ENCODE measurements at regions not wholly inside any gene's neighbourhood (a gene's known extent, or its start where the extent isn't known, plus 50 kb on each side); places are given as distances from the start of the nearest gene placed in this dataset.
"Not testable (repeated sequence)": the region's sequence is repeated elsewhere in the genome, so short reads cannot be mapped to it uniquely, and the experiment has no call there.

DNA sequence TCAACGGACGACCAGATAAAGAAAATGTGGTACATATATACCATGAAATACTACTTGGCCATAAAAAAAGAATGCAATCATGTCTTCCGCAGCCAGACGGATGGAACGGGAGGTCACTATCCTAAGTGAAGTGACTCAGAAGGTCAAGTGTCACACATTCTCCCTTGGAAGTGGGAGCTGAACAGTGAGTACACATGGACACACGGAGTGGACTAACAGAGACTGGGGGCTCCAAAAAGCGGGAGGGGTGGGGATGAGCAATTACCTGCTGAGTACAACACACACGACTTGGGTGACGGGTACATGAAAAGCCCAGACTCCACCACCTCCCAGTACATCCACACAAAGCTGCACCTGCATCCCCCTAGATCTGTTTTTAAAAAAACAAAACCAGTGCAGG, 62.5 kb upstream of the TNK2 start:
- not testable (repeated sequence) for DNase-seq (ENCODE audit: low spot score)

DNA sequence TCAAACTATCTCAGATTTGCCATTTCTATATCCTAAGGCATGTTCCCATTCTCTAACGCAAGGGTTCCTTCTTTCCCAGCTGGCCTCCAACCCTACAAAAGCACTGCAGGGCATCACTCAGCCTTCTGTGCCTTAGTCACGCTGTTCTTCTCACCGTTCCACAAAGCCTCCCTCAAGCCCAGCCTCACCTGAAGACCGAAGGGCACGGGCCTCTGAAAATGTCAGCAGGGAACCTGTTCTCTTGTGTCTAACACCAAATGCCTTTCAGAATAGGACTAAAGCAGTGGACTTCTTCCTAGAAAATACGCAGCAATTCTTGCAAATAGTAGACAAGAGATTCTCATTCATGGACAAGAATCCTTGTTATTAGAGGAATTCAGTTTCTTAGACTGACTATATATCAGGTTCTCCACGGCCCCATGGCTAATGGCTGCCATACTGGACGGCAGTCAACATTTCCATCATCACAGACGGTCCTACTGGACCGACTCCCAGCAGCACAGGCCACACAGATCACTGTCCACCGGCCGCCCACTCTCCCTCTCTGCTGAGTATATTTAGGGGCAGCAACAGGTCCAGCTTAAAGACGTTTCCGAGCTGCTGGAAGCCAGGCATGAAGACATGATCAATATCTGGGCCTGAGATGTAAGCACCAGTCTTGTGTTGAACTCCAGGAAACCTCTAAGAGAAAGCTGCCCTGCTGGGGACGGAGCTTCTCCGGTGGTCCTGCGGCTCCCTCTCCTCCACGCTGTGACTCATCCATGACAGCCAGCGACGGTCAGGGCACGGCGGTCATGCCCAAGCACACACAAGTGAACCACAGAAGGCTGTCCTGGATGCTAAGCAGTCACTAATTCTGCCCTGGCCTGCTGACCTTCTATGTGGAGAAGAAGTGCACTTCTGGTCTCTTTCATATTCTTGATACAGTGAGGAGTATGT, 61.8 kb upstream of the TNK2 start:
- DNase-seq (ENCODE audit: low spot score) = not testable (repeated sequence)

DNA sequence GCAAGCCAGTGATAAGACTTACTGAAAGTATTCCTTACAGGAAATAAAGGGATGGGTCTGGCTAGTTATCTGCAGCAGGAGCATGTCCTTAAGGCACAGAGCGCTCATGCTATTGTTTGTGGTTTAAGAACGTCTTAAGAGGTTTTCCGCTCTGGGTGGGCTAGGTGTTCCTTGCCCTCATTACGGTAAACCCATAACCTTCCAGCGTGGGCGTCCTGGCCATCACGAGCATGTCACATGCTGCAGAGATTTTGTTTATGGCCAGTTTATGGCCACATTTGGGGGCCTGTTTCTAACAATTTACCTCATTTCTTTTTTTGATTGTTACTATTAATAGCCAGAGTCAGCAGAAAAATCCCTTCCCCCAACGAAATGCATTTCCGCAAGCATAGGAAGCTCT, 61.0 kb upstream of the TNK2 start:
- not testable (repeated sequence) for DNase-seq (ENCODE audit: low spot score)

DNA sequence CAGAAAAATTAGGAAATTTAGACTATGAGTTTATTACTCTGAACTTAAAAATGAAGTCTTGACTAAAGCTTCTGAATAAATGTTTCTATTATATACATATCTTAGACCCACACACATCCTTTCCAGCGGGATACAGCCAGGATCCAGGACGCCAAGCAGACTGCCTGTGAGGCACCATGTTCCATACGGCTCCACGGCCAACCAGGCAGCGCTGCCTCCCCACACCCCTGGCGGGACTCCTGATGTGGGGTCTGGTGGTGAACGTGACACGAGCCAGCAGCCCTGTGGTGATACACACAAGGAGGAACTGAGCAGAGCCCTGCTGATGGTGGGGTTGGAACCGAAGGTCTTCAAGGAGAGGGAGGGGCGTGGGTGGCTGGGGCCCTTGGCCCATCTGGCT, 59.8 kb upstream of the TNK2 start:
- DNase-seq (ENCODE audit: low spot score) = not testable (repeated sequence)

DNA sequence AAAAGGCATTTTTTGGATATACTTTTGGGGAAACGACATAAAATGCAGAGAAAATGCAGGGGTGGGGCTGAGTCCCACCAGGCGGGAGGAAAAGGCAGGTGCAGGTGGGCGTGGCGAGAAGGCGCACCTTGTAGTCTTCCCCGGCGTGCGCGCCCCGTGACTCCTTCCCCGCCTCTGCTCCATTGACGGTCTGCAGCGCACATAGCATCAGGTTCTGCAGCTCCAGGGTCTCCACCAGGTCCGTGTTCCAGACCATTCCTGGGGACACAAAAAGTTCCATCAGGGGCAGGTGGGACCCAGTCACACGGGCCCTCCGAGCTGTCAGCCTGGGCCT, 59.0 kb upstream of the TNK2 start:
- DNase-seq (ENCODE audit: low spot score) = not testable (repeated sequence)

DNA sequence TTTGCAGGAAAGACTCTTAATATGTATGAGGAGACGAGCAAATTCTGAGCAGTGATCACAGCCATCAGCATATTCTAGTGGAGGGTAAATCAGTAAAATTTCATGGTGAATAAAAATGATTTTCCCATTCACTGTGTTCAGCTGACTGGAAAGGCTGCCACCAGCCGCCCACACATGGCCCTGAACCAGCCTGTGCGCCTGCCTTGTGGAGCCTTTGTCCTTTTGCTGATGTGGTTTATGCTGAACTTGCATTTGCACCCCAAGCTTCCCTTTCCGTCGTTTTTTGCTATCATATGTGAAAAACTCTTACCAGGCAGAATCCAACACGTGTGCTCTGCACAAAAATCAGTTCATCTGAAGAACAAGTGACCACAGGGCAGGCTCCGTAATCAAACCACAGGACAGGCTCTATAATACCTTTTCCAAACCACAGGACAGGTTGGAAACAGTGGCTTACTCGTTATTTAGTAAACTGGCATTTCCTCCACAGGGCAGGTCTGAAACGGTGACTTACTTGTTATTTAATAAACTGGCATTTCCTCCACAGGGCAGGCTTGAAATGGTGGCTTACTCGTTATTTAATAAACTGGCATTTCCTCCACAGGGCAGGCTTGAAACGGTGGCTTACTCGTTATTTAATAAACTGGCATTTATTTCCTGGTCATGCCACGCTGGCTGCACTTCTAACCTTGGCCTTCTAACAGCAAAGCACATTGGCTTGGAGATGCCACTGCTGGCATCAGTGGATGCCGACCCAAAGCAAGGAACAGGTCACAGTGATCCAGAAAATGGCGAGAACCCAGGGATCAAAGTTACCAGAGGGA, 58.4 kb upstream of the TNK2 start:
- not testable (repeated sequence) for DNase-seq (ENCODE audit: low spot score)

DNA sequence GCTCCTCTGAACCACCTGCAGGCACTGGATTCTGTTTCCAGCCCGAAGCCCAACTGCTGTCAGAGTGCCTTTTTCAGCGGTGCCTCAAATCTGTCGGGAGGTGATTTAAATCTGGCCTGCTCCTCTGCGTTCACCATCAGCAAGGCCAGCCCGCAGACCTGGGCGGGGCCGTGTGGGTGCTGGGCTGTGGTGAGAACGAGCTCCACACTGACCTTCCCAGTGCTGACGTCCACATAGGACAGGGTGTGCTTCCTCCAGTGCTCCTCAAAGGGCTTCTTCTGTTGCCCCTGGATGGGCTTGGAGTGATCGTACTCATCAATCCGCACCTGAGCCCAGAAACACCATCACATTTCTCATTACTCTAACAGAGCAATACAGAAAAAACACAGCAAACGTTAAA, 56.9 kb upstream of the TNK2 start:
- not testable (repeated sequence) for DNase-seq (ENCODE audit: low spot score)

DNA sequence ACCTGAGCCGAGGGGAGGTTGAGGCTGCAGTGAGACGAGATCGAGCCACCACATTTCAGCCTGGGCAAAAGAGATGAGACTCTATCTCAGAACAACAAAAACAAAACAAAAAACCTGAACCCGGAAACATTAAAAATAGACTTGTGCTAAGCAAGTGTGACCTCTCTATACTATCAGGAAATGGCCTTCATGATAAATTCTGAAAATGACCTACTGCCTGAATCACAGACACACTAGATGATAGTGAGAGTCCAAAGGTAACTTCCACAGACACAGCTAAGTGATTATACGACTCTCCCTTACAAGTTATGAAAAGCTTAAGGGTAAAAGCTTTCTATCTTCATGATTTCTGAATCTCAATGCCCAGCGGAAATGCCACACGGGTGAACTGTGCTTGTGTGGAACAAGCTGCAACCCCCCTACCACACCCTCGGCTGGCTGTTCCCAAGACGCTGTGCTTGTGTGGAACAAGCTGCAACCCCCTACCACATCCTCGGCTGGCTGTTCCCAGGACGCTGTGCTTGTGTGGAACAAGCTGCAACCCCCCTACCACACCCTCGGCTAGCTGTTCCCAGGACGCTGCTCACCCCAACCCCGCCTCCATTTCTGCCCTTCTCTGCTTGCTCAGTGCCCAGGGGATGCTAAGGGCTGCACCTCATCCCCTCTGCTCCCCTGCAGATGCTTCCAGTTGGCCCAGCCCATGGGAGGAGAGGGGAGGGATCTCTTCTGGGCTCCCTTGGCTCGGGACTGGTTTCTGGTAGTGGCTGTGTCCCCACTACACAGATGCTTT, 56.2 kb upstream of the TNK2 start:
- not testable (repeated sequence) for DNase-seq (ENCODE audit: low spot score)

DNA sequence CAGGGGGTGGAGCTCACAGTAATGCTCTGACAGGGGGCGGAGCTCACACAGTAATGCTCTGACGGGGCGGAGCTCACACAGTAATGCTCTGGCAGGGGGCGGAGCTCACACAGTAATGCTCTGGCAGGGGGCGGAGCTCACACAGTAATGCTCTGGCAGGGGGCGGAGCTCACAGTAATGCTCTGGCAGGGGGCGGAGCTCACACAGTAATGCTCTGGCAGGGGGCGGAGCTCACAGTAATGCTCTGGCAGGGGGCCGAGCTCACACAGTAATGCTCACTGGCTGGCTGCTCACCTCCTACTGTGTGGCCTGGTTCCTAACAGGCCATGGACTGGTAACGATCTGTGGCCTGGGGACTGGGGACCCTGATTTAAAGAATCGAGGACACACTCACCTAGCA, 53.9 kb upstream of the TNK2 start:
- not testable (repeated sequence) for DNase-seq (ENCODE audit: low spot score)

DNA sequence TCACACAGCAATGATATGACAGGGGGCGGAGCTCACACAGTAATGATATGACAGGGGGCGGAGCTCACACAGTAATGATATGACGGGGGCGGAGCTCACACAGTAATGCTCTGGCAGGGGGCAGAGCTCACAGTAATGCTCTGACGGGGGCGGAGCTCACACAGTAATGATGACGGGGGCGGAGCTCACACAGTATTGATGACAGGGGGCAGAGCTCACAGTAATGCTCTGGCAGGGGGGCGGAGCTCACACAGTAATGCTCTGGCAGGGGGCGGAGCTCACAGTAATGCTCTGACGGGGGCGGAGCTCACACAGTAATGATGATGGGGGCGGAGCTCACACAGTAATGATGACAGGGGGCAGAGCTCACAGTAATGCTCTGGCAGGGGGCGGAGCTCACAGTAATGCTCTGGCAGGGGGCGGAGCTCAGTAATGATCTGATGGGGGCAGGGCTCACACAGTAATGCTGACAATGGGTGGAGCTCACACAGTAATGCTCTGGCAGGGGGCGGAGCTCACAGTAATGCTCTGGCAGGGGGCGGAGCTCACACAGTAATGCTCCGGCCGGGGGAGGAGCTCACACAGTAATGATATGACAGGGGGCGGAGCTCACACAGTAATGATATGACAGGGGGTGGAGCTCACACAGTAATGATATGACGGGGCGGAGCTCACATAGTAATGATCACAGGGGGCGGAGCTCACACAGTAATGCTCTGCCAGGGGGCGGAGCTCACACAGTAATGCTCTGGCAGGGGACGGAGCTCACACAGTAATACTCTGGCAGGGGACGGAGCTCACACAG, 52.8 kb upstream of the TNK2 start:
- not testable (repeated sequence) for DNase-seq (ENCODE audit: low spot score)

DNA sequence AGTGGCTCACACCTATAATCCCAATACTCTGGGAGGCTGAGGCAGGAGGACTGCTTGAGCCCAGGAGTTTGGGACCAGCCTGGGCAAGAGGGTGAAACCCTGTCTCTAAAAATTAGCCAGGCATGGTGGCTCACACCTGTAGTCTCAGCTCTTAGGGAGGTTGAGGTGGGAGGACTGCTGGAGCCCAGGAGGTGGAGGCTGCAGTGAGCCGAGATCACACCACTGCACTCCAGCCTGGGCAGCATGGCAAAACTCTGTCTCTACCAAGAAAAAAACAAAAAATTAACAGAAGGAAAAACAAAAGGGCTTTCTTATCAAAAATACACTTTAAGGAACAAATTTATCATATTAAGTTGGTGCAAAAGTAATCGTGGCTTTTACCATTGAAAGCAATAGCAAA, 51.8 kb upstream of the TNK2 start:
- not testable (repeated sequence) for DNase-seq (ENCODE audit: low spot score)

DNA sequence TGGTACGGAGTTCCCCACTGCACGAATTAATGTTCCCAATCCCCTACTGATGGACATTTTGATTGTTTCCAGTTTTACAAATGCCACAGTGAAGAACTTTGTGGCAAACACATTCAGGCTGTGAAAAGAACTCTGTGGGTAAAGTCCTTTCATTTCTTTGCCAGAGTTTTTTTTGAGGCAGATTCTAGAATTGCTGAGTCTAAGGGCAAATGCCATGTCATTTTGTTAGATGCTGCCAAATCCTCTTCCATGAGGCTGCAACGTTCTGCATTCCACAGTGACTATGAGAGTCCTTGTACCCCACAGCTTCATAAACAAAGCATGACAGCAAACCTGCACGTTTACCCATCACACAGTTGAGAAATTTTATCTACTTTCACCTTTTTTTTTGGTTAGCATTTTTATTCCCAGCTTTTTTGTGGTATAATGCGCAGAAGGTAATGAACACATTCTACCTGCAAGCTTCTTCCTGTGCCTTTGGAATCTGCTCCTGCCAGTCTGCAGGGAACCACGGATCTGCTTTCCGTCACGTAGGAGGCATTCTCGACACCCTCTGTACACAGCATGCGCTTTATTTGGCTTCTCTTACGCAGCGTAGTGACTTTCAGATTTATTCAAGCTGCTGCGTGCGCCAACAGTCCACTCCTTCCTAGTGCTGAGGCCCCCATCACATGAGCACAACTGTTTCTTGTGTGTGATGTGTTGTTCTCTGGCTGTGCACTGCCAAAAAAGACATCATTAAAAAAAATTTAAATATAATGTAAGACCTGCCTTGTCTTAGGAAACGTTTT, 51.2 kb upstream of the TNK2 start:
- not testable (repeated sequence) for DNase-seq (ENCODE audit: low spot score)

DNA sequence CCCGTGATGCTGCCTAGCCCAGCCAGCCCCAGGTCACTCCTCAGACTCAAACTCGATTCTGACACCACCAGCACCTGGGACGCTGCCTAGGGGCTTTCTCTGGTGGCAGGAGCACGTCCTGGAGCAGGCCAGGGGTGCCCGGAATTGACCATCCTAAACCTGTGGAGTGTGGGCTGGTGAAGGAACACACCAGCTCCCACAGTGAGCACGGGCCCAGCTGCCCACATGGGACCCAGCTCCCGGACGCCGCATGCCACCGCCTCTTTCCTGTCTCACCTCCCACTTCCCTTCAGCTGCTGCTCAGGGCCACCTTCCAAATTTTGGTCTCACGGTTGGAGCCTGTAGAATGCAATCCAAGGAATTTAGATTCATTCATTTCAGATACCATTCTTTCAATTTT, 50.4 kb upstream of the TNK2 start:
- DNase-seq (ENCODE audit: low spot score) = not testable (repeated sequence)
